ENCODE measurements at regions not wholly inside any gene's neighbourhood (a gene's known extent, or its start where the extent isn't known, plus 50 kb on each side); places are given as distances from the start of the nearest gene placed in this dataset.

- no peak for DNase-seq
These were observed 627.6 kb upstream of the PCDH9 start for GRCh38 chr13:67857581-67858310.

GRCh38 chr13:67856955-67857354 lies 626.8 kb upstream of the PCDH9 start:
- DNase-seq: no peak

- no peak for DNase-seq
These were observed 625.7 kb upstream of the PCDH9 start for GRCh38 chr13:67855741-67856238.

GRCh38 chr13:67854990-67855389 lies 624.9 kb upstream of the PCDH9 start:
- DNase-seq: no peak

GRCh38 chr13:67844574-67844973 lies 614.4 kb upstream of the PCDH9 start:
- no peak for DNase-seq

- DNase-seq: no peak
These were observed 610.9 kb upstream of the PCDH9 start for GRCh38 chr13:67841071-67841470.

GRCh38 chr13:67833564-67833963 lies 603.4 kb upstream of the PCDH9 start:
- DNase-seq: no peak

GRCh38 chr13:67829641-67830040 lies 599.5 kb upstream of the PCDH9 start:
- DNase-seq: no peak

- DNase-seq: no peak
These were observed 597.9 kb upstream of the PCDH9 start for GRCh38 chr13:67827992-67828391.

- no peak for DNase-seq
These were observed 591.5 kb upstream of the PCDH9 start for GRCh38 chr13:67821606-67822005.

GRCh38 chr13:67806796-67807195 lies 576.7 kb upstream of the PCDH9 start:
- DNase-seq: no peak

- DNase-seq: no peak
These were observed 573.0 kb upstream of the PCDH9 start for GRCh38 chr13:67803118-67803517.

- no peak for DNase-seq
These were observed 562.1 kb upstream of the PCDH9 start for GRCh38 chr13:67792151-67792676.

- DNase-seq: no peak
These were observed 560.9 kb upstream of the PCDH9 start for GRCh38 chr13:67791047-67791446.

GRCh38 chr13:67776151-67776550 lies 546.0 kb upstream of the PCDH9 start:
- no peak for DNase-seq

- no peak for DNase-seq
These were observed 545.2 kb upstream of the PCDH9 start for GRCh38 chr13:67775359-67775758.

GRCh38 chr13:67772807-67773453 lies 542.8 kb upstream of the PCDH9 start:
- DNase-seq: no peak

GRCh38 chr13:67771106-67771505 lies 541.0 kb upstream of the PCDH9 start:
- no peak for DNase-seq

- no peak for DNase-seq
These were observed 539.8 kb upstream of the PCDH9 start for GRCh38 chr13:67769987-67770341.

GRCh38 chr13:67769063-67769986 lies 539.2 kb upstream of the PCDH9 start:
- DNase-seq: no peak

- no peak for DNase-seq
These were observed 533.8 kb upstream of the PCDH9 start for GRCh38 chr13:67763984-67764383.

GRCh38 chr13:67763384-67763783 lies 533.2 kb upstream of the PCDH9 start:
- no peak for DNase-seq

GRCh38 chr13:67758975-67759374 lies 528.8 kb upstream of the PCDH9 start:
- DNase-seq: no peak
